HG03135 (cell line): ENCODE measurements at regions not wholly inside any gene's neighbourhood (a gene's known extent, or its start where the extent isn't known, plus 50 kb on each side); places are given as distances from the start of the nearest gene placed in this dataset.
A peak's percentile ranks its signal among the peaks of the same experiment; 100 is the strongest.
"Not testable (repeated sequence)": the region's sequence is repeated elsewhere in the genome, so short reads cannot be mapped to it uniquely, and the experiment has no call there.

ENCODE experiments used
- ATAC-seq: cut with Tn5 transposase; IDR thresholded peaks from one replicate; pipeline ENCODE4 v1.9.1; 2021; ENCODE audit warnings: mild to moderate bottlenecking, moderate library complexity; ENCODE audit not compliant: unreplicated experiment

DNA sequence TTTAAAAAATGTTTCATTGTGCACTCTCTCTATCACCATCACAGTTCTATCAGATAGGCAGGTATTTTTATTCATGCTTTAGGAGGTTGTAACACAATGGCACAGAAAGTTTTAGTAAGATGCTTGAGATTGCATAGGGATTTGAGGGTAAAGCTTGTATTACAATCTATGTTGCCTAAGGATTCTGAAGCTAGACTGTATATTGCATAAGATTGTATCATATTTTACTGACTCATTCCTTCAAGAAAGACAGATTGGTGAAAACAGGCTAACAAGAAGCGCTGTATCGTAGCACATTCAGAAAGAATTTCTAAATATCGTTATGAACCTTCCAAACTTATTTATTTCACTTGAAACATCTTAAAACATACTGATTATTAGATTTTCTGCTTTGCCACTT lies 577.7 kb downstream of the EBF1 start:
- ATAC-seq, result no peak

DNA sequence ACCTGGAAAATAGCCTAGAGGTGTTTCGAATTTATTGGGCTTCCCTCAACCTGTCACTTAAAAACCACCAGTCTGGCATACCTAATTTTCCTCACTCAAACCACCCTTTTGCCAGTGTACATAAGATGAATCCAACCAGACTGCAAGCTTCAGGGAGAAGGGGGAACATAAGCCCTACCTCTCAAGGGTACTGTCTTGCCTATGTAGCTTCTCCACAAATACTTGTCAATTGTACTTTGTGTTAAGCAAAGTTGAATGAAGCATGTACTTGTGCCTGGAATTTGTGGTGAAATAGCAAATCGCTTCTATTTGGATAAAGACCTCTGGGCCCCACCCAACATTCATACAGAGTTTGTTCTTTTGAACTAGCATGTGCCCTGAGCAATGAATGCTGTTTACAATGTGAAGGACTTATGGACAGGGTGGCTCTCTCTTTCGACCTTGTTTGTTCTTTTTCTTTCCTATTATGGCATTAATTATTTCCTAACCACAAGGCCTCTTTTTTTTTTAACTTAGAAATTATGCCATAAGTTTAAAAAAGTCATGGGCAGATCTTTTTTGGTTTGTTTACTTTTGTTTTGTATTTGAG lies 580.2 kb downstream of the EBF1 start:
- ATAC-seq, result no peak

DNA sequence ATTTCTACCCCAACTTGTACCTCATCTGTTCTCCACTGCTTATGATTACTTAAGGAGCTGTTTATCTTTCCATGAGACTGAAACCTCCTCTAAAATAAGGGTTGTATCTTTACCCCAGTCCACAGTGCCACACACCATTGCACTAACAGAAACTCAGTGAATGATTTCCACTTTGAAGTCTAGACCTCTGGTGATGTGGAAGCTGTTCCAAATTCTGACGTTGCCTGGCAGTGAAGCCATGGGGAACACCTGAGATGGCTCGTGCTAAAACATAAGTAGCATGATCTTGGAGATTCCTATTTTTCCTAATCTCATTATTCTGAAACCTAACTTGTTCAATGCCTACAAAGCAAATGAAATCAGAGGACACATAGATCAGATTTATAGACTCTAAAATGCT lies 583.2 kb downstream of the EBF1 start:
- no peak for ATAC-seq

GRCh38 chr5:158514986-158515359 lies 584.7 kb downstream of the EBF1 start:
- no peak for ATAC-seq

GRCh38 chr5:158514319-158514985 lies 585.3 kb downstream of the EBF1 start:
- ATAC-seq, result no peak

DNA sequence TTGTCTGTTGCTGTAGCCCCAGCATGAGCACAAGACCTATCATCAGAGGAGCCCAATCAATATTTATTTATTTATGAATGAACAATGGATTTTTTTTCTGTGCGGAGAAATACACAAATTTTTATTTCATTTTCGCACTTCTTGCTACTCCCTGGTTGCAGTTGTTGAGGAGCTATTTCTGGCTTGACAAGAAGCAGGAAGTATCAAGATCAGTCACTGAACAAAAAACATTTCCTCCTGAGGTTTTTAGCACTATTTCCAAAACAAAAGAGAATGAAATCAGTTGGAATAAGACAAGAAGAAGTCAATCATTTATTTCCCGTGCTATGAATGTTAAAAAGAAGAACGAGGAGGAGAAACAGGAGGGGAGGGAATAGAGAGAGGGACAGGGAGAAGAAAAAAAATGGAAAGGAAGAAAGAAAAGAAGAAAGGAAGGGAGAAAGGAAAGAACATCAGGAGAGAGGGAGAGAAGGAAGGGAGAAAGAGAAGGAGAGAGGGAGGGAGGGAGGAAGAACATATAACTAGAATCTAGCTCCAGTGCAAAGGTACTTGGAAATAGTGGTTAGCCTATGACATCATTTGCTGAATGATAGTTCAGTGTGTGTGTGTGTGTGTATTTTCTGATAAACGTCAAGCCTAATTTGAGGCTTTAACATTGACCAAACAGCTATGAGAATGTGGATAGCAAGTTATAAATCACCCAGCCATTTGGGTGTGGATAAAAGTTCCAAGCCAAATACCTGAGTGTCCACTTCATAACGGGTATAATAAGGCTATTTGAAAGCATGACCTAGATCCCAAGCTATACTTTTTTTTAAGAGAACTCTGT lies 586.0 kb downstream of the EBF1 start:
- ATAC-seq, result no peak

DNA sequence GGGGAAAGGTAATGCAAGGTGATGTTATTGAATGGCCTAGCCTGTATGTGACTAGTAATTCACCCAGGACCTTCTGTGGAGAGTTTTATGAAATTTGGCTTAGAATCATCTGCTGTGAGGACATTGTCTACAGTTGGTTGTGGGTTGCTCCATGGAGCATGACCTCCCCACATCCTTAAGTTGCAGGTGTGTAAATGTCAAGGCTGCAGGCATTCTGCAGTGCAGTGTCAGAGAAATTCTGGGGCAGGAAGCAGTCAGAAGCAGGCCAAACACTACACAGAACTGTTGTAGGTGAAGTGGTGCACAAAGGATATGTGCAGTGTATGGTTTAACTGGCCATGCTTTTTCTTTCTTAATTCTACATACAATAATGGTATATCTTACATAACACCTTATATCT lies 588.3 kb downstream of the EBF1 start:
- peak; percentile 87 for ATAC-seq

GRCh38 chr5:158510479-158510878 lies 589.2 kb downstream of the EBF1 start:
- ATAC-seq, result no peak

DNA sequence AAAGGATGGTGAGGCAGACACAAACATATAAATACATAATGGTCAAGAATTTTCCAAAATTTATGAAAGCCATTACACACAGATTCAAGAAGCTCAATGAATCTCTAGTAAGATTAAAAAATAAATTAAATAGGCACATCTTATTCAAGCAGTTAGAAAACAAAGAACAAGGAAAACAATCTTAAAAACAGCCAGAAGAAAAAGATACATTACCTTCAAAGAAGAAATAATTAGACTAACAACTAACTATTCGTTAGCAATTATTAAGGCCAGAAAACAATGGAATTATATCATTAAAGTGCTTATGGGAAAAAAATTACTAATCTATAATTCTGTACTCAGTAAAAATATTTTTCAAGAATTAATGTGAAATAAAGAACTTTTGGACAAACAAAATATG lies 593.1 kb downstream of the EBF1 start:
- no peak for ATAC-seq

DNA sequence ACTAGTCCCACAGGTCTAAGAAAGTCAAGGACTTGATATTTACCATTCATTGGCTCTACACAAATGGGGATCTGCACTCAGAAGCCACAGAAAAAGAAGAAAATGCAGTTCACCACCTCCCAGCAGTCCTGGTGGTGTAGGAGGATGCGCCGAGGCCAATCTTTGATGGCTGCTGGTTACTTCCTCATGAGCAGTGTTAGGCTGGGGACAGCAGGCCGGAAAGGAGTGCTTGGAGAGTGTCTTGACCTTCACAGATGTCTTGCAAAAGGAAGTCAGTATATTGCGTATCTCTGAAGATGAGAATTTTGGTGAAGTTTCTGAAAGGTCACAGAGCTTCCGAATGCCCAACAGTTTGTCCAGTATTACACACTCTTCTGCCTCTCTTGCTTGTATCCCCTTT lies 597.0 kb downstream of the EBF1 start:
- no peak for ATAC-seq

- no peak for ATAC-seq
Observed at GRCh38 chr5:158499892-158500418, 599.8 kb downstream of the EBF1 start.

GRCh38 chr5:158499075-158499891 lies 600.4 kb downstream of the EBF1 start:
- ATAC-seq, result no peak

DNA sequence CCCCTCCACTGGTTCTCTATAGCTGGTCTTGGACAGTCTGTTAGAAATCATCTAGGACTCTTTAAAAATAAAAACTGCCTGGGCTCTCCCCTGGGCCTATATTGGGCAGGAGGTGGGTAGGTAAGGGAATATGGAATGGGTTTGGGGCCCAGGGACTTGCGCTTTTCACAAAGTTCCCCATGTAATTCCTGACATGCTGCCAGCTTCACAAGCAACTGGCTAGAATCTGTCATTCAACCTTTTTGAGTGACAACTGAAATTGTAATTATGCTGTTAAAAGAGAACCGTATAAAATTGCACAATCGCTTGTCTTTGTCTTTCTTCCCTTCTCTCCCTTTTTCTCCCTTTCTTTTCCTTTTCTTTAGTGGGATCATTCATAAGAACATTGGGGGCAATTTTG lies 603.1 kb downstream of the EBF1 start:
- no peak for ATAC-seq

GRCh38 chr5:158494541-158494940 lies 605.2 kb downstream of the EBF1 start:
- no peak for ATAC-seq

DNA sequence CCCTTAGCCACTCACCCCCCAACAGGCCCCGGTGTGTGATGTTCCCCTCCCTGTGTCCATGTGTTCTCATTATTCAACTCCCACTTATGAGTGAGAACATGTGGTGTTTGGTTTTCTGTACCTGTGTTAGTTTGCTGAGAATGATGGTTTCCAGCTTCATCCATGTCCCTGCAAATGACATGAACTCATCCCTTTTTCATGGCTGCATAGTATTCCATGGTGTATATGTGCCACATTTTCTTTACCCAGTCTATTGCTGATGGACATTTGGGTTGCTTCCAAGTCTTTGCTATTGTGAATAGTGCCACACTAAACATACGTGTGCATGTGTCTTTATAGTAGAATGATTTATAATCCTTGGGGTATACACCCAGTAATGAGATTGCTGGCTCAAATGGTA lies 605.7 kb downstream of the EBF1 start:
- not testable (repeated sequence) for ATAC-seq

- ATAC-seq, result no peak
Observed at GRCh38 chr5:158492841-158493242, 606.9 kb downstream of the EBF1 start.

- no peak for ATAC-seq
Observed at GRCh38 chr5:158492136-158492535, 607.6 kb downstream of the EBF1 start.

DNA sequence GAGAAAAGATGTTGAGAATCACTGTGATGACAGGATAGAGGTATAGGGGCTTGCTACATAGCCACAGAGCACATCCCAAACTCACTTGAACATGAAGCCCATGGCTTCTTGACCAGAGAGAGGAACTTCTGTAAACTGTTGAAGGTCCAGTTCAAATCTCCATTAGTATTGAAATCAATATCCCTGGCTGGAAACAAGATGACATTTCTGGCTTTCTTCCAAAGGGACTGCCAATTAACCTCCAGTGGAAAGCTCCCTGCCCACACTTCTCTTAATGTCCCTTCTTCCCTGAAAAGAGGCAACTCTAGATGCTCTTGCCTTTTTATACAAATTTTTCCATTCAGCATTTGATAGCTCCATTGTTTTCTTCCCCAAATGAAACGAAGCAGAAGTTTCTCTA lies 612.1 kb downstream of the EBF1 start:
- no peak for ATAC-seq

GRCh38 chr5:158487156-158487555 lies 612.6 kb downstream of the EBF1 start:
- no peak for ATAC-seq

DNA sequence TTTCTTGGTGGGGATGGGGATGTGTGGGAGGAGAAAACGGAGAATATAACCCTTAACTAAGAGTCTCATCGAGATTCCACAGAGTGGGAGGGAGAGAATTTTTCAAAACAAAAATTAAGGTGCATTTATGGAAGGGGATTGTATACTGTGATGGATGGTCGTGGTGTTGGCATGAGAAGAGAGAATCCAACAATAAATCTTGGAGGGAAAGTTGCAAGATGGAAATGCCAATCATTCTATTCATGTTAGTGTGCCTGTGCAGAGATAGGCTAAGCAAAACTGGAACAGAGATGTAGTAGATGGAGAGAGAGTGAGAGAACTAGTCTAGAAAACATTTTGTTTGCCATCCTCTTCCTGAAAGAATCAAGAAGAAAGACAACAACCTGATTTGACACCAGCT lies 613.1 kb downstream of the EBF1 start:
- no peak for ATAC-seq

DNA sequence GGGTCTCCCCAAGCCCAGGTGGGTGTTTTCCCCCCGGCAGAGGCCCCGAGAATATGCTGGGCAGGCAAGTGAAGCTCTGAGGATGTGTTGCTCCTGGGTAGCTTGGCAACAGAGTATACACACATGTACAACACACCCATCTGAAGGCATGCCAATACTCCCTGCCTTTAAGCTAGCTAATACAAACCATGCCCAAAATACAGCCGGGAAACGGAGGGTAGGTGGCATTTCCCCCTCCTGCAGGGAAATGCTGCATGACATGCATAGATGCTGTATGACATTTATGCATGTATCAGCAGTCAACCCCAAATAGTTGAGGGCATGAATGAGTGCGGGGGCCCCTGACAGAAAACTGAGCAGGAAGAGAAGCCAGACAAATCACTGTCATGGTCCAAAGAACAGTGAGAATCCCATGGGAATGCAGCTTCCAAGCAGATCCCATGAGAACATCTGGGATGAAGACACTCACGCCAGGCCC lies 614.1 kb downstream of the EBF1 start:
- no peak for ATAC-seq
